ENCODE measurements at regions not wholly inside any gene's neighbourhood (a gene's known extent, or its start where the extent isn't known, plus 50 kb on each side); places are given as distances from the start of the nearest gene placed in this dataset.

DNA sequence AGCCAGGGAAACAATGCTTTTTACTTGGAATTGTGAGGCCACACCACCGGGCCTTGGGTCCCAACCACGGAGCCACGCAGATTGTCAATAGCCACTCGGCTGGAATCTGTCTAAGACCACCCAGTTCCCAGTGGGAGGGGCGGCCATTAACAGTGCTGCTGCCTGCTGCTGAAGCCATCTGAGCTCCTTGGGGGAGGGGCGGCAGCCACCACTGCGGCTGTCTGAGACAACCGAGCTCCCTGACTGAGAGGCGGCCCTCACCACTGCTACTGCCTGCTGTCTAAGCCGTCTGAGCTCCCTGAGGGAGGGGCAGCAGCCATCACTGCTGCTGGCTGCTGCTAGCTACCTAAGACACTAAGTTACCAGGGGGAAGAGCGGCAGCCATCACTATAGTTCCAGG is 64.3 kb downstream of the DMRTA2 start:
- ATAC-seq (no peak), DNase-seq (ENCODE audit: low spot score) (no peak)

- no peak for ATAC-seq
Observed at GRCh38 chr1:50357186-50357585, 66.1 kb downstream of the DMRTA2 start.

GRCh38 chr1:50354813-50355212 is 68.4 kb downstream of the DMRTA2 start:
- DNase-seq (ENCODE audit: low spot score), result no peak
- no peak for ATAC-seq

More at GRCh38 chr1:50357186-50357585, 66.1 kb downstream of the DMRTA2 start:
- DNase-seq (ENCODE audit: low spot score), result no peak

- DNase-seq (ENCODE audit: low spot score), result no peak
- ATAC-seq, result no peak
Observed at GRCh38 chr1:50352428-50352827, 70.8 kb downstream of the DMRTA2 start.

- ATAC-seq, result no peak
- no peak for DNase-seq (ENCODE audit: low spot score)
Observed at GRCh38 chr1:50350868-50351267, 72.4 kb downstream of the DMRTA2 start.

DNA sequence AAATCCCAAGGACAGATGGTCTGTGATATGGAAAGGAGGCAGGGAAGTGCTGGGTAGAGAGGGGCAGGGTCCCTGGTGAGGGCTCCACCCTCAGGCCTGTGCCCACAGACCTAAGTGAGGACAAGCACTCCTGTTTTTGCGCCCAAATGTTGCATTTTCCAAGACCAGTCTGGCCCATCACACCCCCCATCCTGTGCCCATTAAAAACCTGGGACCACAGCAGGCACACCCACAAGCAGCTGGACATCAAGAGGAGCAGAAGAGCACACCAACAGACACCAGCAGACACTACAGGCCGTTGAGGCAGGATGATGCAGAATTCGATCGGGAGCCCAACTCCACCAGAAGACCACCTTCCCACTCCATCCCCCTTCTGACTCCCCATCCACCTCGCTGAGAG is 72.8 kb downstream of the DMRTA2 start:
- DNase-seq (ENCODE audit: low spot score) (no peak), ATAC-seq (no peak)

DNA sequence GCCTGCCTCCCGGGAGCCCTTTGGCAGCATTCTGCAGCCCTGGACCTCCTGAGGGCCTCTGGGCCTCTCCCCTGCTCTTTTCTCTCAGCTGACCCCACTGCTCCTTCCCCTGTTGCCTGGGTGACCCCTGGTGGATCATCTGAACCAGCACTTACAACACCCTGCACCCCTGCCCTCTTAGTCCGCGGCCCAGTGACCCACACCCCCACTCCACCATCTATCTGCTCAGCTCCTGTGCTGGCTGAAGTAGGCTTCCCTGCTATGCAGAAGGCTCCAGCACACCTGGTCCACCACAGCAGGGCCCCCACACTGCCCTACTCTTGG is 74.0 kb downstream of the DMRTA2 start:
- no peak for ATAC-seq

GRCh38 chr1:50348449-50349241 is 74.6 kb downstream of the DMRTA2 start:
- DNase-seq (ENCODE audit: low spot score), result peak; percentile 51
- peak; percentile 98 for ATAC-seq

More for the DNA sequence above, 74.0 kb downstream of the DMRTA2 start:
- DNase-seq (ENCODE audit: low spot score), result no peak

DNA sequence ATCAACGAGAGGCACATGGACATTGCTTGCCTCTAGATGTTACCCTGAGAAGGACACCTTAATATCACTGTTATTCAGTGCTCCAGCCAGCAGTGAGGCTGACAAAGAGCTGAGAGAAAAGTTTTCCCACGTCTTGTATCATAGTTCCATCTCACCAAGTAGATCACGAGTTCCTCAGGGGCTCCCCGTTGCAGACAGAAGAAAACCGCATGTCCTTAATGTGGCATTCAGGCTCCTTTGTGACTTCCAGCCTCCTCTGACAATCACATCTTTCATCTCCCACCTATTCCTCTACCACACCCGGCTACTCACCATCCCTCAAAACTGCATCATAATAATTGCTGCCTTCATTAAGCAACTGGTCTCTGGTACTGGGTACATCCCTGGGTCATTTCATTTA is 75.3 kb downstream of the DMRTA2 start:
- DNase-seq (ENCODE audit: low spot score), result no peak
- no peak for ATAC-seq

DNA sequence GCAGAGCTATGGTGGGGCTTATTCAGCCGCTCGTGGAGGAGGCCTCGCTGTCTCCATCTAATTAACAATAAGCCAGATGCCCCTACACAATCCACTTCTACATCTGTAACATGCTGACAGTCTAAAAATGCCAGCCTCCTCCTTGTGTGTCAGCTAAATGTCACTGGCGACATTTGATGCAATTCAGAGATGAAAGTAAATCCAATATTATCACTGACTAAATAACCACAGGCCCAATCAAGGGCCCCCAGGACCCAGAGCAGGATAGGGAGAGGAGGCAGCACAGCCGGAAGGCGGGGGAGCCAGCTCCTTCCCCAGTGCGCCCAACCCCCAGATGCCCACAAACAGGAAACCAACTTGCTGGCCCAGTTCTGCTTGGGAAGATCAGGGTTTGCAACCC is 76.6 kb downstream of the DMRTA2 start:
- no peak for DNase-seq (ENCODE audit: low spot score)

DNA sequence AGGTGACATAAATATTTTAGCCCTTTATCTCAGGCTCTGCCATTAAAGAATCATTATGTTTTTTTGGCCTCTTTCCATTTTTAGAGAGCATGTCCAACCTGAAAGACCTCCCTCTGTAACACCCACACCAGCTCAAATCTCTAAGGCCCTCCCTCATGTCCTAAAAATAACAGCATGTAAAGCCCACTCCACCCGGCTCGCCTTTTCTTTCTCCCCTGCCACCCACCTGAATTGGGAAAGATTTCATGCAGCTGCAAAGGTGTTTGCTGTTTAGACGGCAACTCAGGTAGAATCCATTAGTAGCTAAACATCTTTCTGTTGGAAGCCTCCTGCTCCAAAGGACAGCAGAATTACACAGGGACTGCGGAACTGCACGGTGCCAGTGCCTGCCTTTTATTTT is 79.9 kb downstream of the DMRTA2 start:
- no peak for ATAC-seq
- DNase-seq (ENCODE audit: low spot score), result no peak

More for the DNA sequence above, 76.6 kb downstream of the DMRTA2 start:
- ATAC-seq, result no peak

DNA sequence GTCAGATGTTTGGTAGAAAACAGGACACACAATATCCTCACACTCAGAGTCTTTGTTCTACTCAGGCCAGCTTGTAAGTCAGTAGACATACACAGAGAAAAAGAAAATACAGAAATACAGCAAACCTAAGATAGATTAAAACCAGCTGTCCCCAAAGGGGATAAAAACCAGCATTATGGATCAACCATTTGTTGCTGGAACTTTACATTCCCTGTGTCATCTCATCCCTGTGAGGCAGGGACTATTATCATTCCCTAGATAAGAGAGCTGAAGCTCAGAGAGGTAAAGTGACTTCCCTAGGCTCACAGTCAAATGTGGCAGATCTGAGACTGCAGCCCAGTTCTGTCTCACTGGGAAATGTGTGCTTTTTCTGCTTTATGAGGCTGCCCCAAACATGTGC is 80.7 kb downstream of the DMRTA2 start:
- ATAC-seq, result no peak
- no peak for DNase-seq (ENCODE audit: low spot score)

DNA sequence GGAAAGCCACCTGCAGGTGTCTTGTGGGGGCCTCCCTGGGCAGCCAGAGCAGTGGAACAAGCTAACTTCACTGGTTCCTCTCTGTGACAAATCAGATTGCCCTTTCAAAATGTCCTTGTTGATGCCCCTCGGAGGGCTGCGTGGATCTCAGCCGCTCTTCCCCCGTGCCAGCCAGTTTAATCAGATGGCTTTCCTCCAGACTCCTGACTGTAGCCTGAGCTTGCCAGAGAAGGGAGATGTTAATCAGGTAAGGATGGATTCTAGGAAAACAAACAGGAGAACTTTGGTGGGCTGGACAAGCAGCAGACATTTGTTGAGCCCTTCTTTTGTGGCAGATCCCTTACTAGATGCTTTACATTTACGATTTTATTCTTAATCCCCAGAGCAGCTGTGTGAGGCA is 88.2 kb downstream of the DMRTA2 start:
- DNase-seq (ENCODE audit: low spot score) (no peak), ATAC-seq (no peak)

- peak; percentile 52 for DNase-seq (ENCODE audit: low spot score)
- peak; percentile 88 for ATAC-seq
Observed at GRCh38 chr1:50333595-50333974, 89.7 kb downstream of the DMRTA2 start.

DNA sequence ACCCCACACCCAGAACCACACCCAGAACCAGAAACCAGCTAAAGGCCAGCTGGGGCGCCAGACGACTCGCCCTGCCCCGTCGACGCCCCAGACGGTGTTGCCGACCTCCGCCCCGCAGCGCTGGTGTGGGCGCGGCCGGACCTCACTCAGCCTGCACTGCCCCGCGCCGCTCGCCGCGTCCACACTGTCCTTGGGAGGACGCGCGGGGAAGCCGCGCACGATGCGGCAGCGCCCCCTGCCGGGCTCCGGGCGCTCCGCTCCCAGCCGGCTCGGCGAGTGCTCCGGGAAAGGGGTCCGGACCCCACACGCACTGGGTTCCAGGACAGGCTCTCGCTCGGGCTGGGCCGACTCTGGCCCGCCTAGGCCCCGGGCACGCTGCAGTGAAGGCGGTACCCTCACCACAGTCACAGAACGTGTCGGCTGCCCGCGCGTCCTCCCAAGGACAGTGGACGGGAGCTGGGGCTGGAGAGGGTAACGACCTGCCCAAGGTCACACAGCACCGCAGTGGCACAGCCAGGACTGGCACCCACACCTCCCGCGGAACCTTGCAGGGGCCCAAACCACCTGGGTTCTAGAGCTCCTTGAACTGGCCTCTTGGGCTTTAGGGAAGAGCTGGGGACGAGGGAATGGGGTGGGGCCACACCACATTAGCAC is 90.2 kb downstream of the DMRTA2 start:
- ATAC-seq (peak; percentile 95), DNase-seq (ENCODE audit: low spot score) (peak; percentile 59)

DNA sequence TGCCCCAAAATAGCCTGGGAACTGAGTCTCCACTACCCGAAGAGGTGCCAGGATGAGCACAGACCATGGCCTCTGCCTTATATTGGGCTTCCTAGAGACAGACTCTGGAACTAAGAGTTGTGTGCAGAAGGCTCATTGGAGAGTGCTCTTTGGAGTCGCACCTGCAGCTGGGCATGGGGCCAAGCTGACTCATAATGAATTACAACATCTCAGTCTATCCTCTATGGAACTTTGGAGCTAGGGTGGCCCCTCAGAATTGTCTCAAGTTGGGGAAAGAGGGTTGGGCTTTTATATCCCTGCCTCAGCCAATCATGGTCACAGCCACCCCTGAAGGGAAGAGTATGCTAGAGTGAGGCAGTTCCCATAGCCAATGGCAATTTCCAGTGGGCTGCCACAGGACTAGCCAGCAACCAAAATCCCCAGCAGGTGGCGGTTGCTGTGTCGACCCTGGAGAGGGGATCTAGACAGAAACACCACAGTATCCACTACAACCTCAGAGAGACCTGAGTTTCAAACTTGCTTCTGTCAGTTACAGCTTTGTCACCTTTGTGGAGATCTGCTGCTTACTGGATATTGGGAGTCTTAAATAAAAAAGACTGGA is 93.8 kb downstream of the DMRTA2 start:
- ATAC-seq, result no peak
- DNase-seq (ENCODE audit: low spot score), result no peak

DNA sequence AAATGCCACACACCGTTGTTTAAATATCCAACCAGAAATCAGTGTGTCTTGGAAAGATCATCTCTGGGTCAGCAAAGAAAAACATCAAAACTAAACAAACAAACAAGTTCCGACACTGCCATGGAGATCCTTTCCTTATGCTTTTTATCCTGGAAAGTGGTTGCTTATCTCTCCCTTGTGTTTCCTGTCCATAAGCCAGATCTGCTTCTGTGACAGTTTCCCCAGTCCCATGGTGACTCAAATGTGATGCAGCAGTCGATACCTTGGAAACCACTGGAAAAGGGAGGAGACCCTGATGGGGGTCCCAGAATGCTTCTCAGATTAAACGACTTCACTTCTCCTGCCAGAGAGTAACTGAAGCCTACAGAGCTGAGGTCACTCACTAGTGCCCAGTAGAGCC is 94.7 kb downstream of the DMRTA2 start:
- DNase-seq (ENCODE audit: low spot score), result no peak

DNA sequence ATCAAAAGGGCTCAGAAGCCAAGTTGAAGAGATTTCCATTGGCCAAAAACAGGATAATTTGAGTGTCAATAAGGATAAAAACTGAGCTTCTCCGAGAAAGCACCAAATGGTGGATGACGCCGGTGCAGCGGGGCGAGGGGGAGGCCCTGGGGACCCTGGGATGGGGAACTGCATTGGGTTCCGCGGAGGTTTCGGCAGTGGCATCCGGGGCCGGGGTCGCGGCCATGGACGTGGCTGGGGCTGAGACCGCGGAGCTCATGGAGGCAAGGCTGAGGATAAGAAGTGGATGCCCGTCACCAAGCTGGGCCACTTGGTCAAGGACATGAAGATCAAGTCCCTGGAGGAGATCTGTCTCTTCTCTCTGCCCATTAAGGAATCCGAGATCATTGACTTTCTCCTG is 97.2 kb downstream of the DMRTA2 start:
- ATAC-seq (no peak), DNase-seq (ENCODE audit: low spot score) (no peak)

More for the DNA sequence above, 94.7 kb downstream of the DMRTA2 start:
- ATAC-seq, result no peak

- no peak for DNase-seq (ENCODE audit: low spot score)
- ATAC-seq, result no peak
Observed at GRCh38 chr1:50322579-50322978, 100.7 kb downstream of the DMRTA2 start.

DNA sequence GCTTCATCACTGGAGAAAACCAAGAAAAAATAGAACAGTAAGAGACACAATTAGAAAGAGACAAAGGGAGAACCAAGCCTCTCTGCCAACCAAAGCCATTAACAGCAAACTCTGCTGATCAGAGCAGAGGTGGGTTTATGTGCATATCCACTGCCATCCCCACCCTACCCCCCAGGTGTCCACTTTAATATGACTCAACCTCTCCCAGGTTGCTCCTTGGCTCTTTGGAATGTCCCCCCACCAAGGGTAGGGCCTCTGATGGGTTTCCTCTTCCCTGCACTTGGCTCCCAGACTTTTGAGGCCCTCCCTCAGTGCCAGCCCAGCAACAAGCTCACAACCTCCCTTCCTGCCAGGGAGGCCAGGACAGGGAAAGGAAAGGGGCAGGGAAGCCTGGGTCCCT is 104.8 kb downstream of the DMRTA2 start:
- DNase-seq (ENCODE audit: low spot score) (no peak), ATAC-seq (no peak)

DNA sequence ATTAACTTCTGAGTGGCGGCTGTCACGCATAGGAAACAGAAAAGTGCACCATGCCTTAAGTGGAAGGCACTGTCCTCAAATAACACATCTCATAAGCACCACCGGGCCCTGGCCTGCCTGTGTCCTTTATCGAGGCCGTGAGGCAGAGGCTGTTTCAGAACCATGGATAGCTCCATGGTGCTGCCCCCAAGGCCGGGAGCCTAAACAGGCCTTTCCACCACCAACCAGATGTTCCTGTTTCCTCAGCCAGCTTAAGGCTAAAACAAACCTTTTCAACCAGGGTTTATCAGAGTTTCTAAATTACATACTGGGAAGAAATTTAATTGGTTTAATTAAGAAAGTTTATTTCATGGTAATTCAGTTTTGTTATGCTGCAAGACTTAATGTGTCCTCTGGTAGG is 114.4 kb downstream of the DMRTA2 start:
- ATAC-seq, result peak; percentile 54
- no peak for DNase-seq (ENCODE audit: low spot score)

DNA sequence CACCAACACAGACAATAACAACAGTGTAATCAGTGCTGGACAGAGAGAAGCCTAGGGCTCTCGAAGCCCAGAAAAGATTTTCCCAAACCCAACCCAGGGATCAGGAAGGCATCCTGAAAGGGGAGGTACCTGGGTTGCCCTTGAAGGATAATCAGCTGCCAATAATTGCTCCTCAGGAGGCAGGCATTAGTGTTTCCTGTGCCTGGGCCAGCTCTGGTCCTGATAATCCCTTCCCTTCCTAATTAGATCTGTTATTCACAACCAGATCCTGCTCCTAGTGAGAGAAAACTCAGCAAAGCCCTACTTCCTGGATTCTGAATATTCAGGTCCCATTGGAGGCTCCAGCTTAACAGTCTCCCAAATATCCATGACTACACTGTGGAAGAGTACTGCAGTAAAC is 117.4 kb downstream of the DMRTA2 start:
- ATAC-seq (no peak), DNase-seq (ENCODE audit: low spot score) (no peak)
